ENCODE measurements at regions not wholly inside any gene's neighbourhood (a gene's known extent, or its start where the extent isn't known, plus 50 kb on each side); places are given as distances from the start of the nearest gene placed in this dataset.
"Not testable (repeated sequence)": the region's sequence is repeated elsewhere in the genome, so short reads cannot be mapped to it uniquely, and the experiment has no call there.

DNA sequence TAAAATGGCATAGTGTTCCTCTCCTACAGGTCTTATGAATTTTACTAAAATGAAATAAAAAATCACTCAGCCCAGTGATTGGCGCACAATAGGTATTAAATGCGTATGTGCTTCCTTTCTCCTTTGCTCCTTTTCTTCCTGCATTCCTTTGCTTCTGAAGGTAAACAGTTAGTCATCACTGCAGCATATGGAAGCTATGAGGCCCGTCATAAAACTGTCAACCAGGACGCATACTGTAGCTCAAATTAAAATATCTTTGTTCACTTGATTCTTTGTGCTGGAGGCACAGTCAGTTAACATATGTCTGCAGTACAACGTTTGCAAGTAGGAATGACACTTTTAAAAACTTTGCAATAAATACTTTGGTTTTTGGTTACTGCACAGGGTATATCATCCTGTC, 374.7 kb downstream of the TCERG1L start:
- Histone ChIP-seq H3K4me2 (no peak overlapping the region), H3K9me3 (no peaks in the 10 kb centered on the region), H3K27ac (no peak overlapping the region), H3K4me1 (no peaks in the 10 kb centered on the region), H3K4me3 (no peak overlapping the region)
- ATAC-seq (no peak), DNase-seq (ENCODE audit: low read depth in 1 of 2, low spot score in 1 of 2) (no peak), FAIRE-seq (no peak)
- POLR2A ChIA-PET, result no interaction called here
- CTCF ChIA-PET, result no interaction called here
- no peak for TF ChIP-seq SMC3 (IDR thresholded peaks at IDR 0.05)
- no peak for TF ChIP-seq TFCP2L1 (CRISPR knock-in tag; IDR thresholded peaks at IDR 0.05)
- TF ChIP-seq BHLHE40 (IDR thresholded peaks at IDR 0.05; ENCODE audit: low read depth, low read length), result no peak
- no peak for TF ChIP-seq HOXB5 (CRISPR knock-in tag; IDR thresholded peaks at IDR 0.05)
- TF ChIP-seq KDM5A (IDR thresholded peaks at IDR 0.05), result no peak
- TF ChIP-seq JUNB (IDR thresholded peaks at IDR 0.05), result no peak
- no peak for TF ChIP-seq CBX2 (IDR thresholded peaks at IDR 0.05; ENCODE audit: borderline replicate concordance, low read depth)
- TF ChIP-seq, protein P1, sequence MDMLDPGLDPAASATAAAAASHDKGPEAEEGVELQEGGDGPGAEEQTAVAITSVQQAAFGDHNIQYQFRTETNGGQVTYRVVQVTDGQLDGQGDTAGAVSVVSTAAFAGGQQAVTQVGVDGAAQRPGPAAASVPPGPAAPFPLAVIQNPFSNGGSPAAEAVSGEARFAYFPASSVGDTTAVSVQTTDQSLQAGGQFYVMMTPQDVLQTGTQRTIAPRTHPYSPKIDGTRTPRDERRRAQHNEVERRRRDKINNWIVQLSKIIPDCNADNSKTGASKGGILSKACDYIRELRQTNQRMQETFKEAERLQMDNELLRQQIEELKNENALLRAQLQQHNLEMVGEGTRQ (IDR thresholded peaks at IDR 0.05), result no peak
- no peak for TF ChIP-seq ZSCAN20 (CRISPR knock-in tag; IDR thresholded peaks at IDR 0.05)
- TF ChIP-seq PHF8 (IDR thresholded peaks at IDR 0.05; ENCODE audit: borderline replicate concordance, low read depth), result no peak
- no peak for TF ChIP-seq RAD21 (conservative IDR thresholded peaks at IDR 0.05 in 1 of 2, IDR thresholded peaks at IDR 0.05 in 1 of 2)
- no peak for TF ChIP-seq EHF (CRISPR knock-in tag; IDR thresholded peaks at IDR 0.05)
- TF ChIP-seq, protein P2, sequence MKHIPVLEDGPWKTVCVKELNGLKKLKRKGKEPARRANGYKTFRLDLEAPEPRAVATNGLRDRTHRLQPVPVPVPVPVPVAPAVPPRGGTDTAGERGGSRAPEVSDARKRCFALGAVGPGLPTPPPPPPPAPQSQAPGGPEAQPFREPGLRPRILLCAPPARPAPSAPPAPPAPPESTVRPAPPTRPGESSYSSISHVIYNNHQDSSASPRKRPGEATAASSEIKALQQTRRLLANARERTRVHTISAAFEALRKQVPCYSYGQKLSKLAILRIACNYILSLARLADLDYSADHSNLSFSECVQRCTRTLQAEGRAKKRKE (CRISPR knock-in tag; IDR thresholded peaks at IDR 0.05; ENCODE audit: low read depth), result no peak
- TF ChIP-seq, protein P3, sequence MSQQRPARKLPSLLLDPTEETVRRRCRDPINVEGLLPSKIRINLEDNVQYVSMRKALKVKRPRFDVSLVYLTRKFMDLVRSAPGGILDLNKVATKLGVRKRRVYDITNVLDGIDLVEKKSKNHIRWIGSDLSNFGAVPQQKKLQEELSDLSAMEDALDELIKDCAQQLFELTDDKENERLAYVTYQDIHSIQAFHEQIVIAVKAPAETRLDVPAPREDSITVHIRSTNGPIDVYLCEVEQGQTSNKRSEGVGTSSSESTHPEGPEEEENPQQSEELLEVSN (IDR thresholded peaks at IDR 0.05; ENCODE audit: borderline replicate concordance, low read depth), result no peak
- TF ChIP-seq CHD2 (IDR thresholded peaks at IDR 0.05; ENCODE audit: low read length, partially characterized antibody), result no peak
- WGBS (ENCODE audit: missing lambda C conversion rate), result 30% methylated on average over 5 of the region's 5 CpGs

DNA sequence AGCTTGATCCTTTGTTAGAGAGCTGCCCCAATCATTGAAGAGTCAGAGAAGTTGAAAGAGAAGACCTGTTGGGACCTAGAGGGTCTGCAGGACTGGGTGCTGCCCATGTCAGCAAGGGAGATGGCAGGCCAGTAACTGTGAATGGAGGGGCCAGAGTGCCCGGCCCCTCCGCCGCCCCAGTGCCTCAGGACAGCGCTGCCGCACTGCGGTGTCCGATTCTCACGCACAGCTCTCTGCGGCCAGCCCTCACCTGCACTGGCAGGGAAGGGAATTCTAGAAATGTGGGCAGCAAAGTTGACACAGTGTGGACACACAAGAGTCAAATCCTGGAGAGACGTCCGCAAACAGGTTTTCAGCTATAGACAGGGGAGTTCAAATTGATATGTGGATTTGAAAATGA, 373.5 kb downstream of the TCERG1L start:
- H3K4me3 ChIP-seq, result no peak overlapping the region
- 71% methylated on average over 11 of the region's 11 CpGs for WGBS (ENCODE audit: missing lambda C conversion rate)
- CTCF ChIA-PET, result no interaction called here
- no peaks in the 10 kb centered on the region for H3K4me1 ChIP-seq
- ATAC-seq, result no peak
- POLR2A ChIA-PET, result no interaction called here
- FAIRE-seq, result no peak
- DNase-seq (ENCODE audit: low read depth in 1 of 2, low spot score in 1 of 2), result no peak
- H3K27ac ChIP-seq, result no peak overlapping the region
- H3K4me2 ChIP-seq, result no peak overlapping the region
- TF ChIP-seq MYC (IDR thresholded peaks at IDR 0.05; ENCODE audit: borderline replicate concordance, low read length) (no peak), SREBF2 (IDR thresholded peaks at IDR 0.05) (no peak), EHF (CRISPR knock-in tag; IDR thresholded peaks at IDR 0.05) (no peak), ZSCAN20 (CRISPR knock-in tag; IDR thresholded peaks at IDR 0.05) (no peak), ZFP36 (IDR thresholded peaks at IDR 0.05; ENCODE audit: borderline replicate concordance, partially characterized antibody) (no peak), FOSL2 (IDR thresholded peaks at IDR 0.05) (no peak), FOSL2 (CRISPR knock-in tag; IDR thresholded peaks at IDR 0.05) (no peak), HOXB13 (CRISPR knock-in tag; IDR thresholded peaks at IDR 0.05; ENCODE audit: low read depth) (no peak), CHD2 (IDR thresholded peaks at IDR 0.05; ENCODE audit: low read length, partially characterized antibody) (no peak), MAZ (IDR thresholded peaks at IDR 0.05; ENCODE audit: borderline replicate concordance, low read depth, low read length) (no peak), ZNF302 (CRISPR knock-in tag; IDR thresholded peaks at IDR 0.05) (no peak), ZC3H11A (IDR thresholded peaks at IDR 0.05) (no peak), EP300 (IDR thresholded peaks at IDR 0.05) (no peak)
- TF ChIP-seq, protein P4, sequence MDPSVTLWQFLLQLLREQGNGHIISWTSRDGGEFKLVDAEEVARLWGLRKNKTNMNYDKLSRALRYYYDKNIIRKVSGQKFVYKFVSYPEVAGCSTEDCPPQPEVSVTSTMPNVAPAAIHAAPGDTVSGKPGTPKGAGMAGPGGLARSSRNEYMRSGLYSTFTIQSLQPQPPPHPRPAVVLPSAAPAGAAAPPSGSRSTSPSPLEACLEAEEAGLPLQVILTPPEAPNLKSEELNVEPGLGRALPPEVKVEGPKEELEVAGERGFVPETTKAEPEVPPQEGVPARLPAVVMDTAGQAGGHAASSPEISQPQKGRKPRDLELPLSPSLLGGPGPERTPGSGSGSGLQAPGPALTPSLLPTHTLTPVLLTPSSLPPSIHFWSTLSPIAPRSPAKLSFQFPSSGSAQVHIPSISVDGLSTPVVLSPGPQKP (IDR thresholded peaks at IDR 0.05; ENCODE audit: low read depth, low read length), result no peak
- TF ChIP-seq, protein P5, sequence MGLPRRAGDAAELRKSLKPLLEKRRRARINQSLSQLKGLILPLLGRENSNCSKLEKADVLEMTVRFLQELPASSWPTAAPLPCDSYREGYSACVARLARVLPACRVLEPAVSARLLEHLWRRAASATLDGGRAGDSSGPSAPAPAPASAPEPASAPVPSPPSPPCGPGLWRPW (IDR thresholded peaks at IDR 0.05), result no peak
- TF ChIP-seq, protein P6, sequence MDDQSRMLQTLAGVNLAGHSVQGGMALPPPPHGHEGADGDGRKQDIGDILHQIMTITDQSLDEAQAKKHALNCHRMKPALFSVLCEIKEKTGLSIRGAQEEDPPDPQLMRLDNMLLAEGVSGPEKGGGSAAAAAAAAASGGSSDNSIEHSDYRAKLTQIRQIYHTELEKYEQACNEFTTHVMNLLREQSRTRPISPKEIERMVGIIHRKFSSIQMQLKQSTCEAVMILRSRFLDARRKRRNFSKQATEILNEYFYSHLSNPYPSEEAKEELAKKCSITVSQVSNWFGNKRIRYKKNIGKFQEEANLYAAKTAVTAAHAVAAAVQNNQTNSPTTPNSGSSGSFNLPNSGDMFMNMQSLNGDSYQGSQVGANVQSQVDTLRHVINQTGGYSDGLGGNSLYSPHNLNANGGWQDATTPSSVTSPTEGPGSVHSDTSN (IDR thresholded peaks at IDR 0.05), result no peak
- H3K9me3 ChIP-seq, result no peaks in the 10 kb centered on the region

DNA sequence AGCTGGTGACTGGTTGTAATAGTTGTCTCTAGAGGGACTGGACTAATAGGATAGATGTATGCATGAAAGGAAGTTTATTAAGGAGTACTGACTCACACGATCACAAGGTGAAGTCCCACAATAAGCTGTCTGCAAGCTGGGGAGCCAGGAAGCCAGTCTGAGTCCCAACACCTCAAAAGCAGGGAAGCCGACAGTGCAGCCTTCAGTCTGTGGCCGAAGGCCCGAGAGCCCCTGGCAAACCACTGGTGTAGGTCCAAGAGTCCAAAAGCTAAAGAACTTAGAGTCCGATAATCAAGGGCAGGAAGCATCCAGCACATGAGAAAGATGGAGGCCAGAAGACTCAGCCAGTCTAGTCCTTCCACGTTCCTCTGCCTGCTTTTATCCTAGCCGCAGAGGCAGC, 372.6 kb downstream of the TCERG1L start:
- DNase-seq (ENCODE audit: low read depth in 1 of 2, low spot score in 1 of 2); H3K4me1 ChIP-seq; H3K27ac ChIP-seq; H3K4me3 ChIP-seq; FAIRE-seq; POLR2A ChIA-PET; CTCF ChIA-PET; ATAC-seq; H3K4me2 ChIP-seq; H3K9me3 ChIP-seq: not testable (repeated sequence)
- 12% methylated on average over 7 of the region's 7 CpGs for WGBS (ENCODE audit: missing lambda C conversion rate)

Data from A549 (cell line).